WTC11 (cell line): ENCODE measurements at regions not wholly inside any gene's neighbourhood (a gene's known extent, or its start where the extent isn't known, plus 50 kb on each side); places are given as distances from the start of the nearest gene placed in this dataset.

Source experiments
- ATAC-seq: fragments of 200-7000 bp; cut with Tn5 transposase; 2 replicates; pipeline ENCODE4 v1.10.0; 2021; ENCODE audit warnings: mild to moderate bottlenecking, moderate library complexity
- CTCF ChIA-PET: fragments of 300-600 bp; sonication (Branson Sonifier 250); formaldehyde crosslinking; loops from one replicate; lab custom pipeline; 2021; ENCODE audit warnings: antibody characterized with exemption; lab: Charles Lee
- POLR2A ChIA-PET: fragments of 350-600 bp; sonication (Branson Sonifier 250); formaldehyde crosslinking; loops from one replicate; lab custom pipeline; 2021; ENCODE audit warnings: antibody characterized with exemption; lab: Charles Lee
- DNase-seq: peaks from one replicate; pipeline ENCODE4 v3.0.0; 2021; ENCODE audit warnings: low spot score
- H3K27ac Mint-ChIP-seq: 2 replicates; pipeline ENCODE4 v1.8.0; 2021; ENCODE audit warnings: mixed read lengths
- H3K27me3 Mint-ChIP-seq: 2 replicates; pipeline ENCODE4 v1.8.0; 2021; ENCODE audit warnings: low read depth, mild to moderate bottlenecking, moderate library complexity, mixed read lengths
- H3K36me3 Mint-ChIP-seq: 2 replicates; pipeline ENCODE4 v1.8.0; 2021; ENCODE audit warnings: mixed read lengths
- H3K4me1 Mint-ChIP-seq: 2 replicates; pipeline ENCODE4 v1.8.0; 2022; ENCODE audit warnings: mixed read lengths
- H3K4me3 Mint-ChIP-seq: 2 replicates; pipeline ENCODE4 v1.8.0; 2021; ENCODE audit warnings: mild to moderate bottlenecking, moderate library complexity, mixed read lengths
- H3K9me3 Mint-ChIP-seq: 2 replicates; pipeline ENCODE4 v1.8.0; 2021; ENCODE audit warnings: mixed read lengths
- CREM ChIP-seq: sonication (generic); formaldehyde crosslinking; IDR thresholded peaks from 2 replicates; pipeline ENCODE4 v1.8.1; 2022; ENCODE audit warnings: mild to moderate bottlenecking, missing genetic modification reagents, moderate library complexity
- CTCF ChIP-seq: fragments of 200-600 bp; IDR thresholded peaks from 2 replicates; pipeline ENCODE4 v1.8.0; 2022; ENCODE audit warnings: antibody characterized with exemption
- ELF4 ChIP-seq: sonication (generic); formaldehyde crosslinking; IDR thresholded peaks from 2 replicates; pipeline ENCODE4 v1.8.1; 2022; ENCODE audit warnings: low read depth, mild to moderate bottlenecking, moderate library complexity, missing genetic modification reagents
- ETV6 ChIP-seq: sonication (generic); formaldehyde crosslinking; IDR thresholded peaks from 2 replicates; pipeline ENCODE4 v1.8.1; 2022; ENCODE audit warnings: mild to moderate bottlenecking, missing genetic modification reagents
- FOXP1 ChIP-seq: sonication (generic); formaldehyde crosslinking; IDR thresholded peaks from 2 replicates; pipeline ENCODE4 v1.8.0; 2022; ENCODE audit warnings: missing genetic modification reagents, mild to moderate bottlenecking, moderate library complexity, borderline replicate concordance
- HMGA2 ChIP-seq: fragments of 250-450 bp; sonication (Bioruptor Pico); IDR thresholded peaks from 2 replicates; pipeline ENCODE4 v1.4.0; 2021; ENCODE audit warnings: mild to moderate bottlenecking, moderate library complexity
- JAZF1 ChIP-seq: fragments of 250-450 bp; sonication (Bioruptor Pico); IDR thresholded peaks from 2 replicates; pipeline ENCODE4 v1.9.0; 2021; ENCODE audit warnings: moderate library complexity, mild to moderate bottlenecking, inconsistent platforms
- JUN ChIP-seq: sonication (generic); formaldehyde crosslinking; IDR thresholded peaks from 2 replicates; pipeline ENCODE4 v1.8.0; 2023; ENCODE audit warnings: mild to moderate bottlenecking, missing genetic modification reagents
- MYBL2 ChIP-seq: sonication (generic); formaldehyde crosslinking; IDR thresholded peaks from 2 replicates; pipeline ENCODE4 v1.8.1; 2023; ENCODE audit warnings: mild to moderate bottlenecking, moderate library complexity, missing genetic modification reagents
- NFATC4 ChIP-seq: fragments of 250-450 bp; sonication (Bioruptor Pico); IDR thresholded peaks from 2 replicates; pipeline ENCODE4 v1.9.0; 2021; ENCODE audit warnings: mild to moderate bottlenecking
- ZMAT4 ChIP-seq: fragments of 250-450 bp; sonication (Bioruptor Pico); IDR thresholded peaks from 2 replicates; pipeline ENCODE4 v1.9.0; 2021; ENCODE audit warnings: mild to moderate bottlenecking
- ZNF671 ChIP-seq: fragments of 250-450 bp; sonication (Bioruptor Pico); IDR thresholded peaks from 2 replicates; pipeline ENCODE4 v1.8.0; 2021; ENCODE audit warnings: mild to moderate bottlenecking
- TF ChIP-seq, protein P1 (sequence below): fragments of 250-450 bp; sonication (Bioruptor Pico); IDR thresholded peaks from 2 replicates; pipeline ENCODE4 v1.9.0; 2021; ENCODE audit warnings: moderate library complexity, mild to moderate bottlenecking, inconsistent platforms, borderline replicate concordance
- TF ChIP-seq, protein P2 (sequence below): sonication (generic); formaldehyde crosslinking; IDR thresholded peaks from 2 replicates; pipeline ENCODE4 v1.8.1; 2023; ENCODE audit warnings: mild to moderate bottlenecking, missing genetic modification reagents
- TF ChIP-seq, protein P3 (sequence below): fragments of 250-450 bp; sonication (Bioruptor Pico); IDR thresholded peaks from 2 replicates; pipeline ENCODE4 v2.1.2; 2022; ENCODE audit warnings: mild to moderate bottlenecking, moderate library complexity
- TF ChIP-seq, protein P4 (sequence below): fragments of 250-450 bp; sonication (Bioruptor Pico); conservative IDR thresholded peaks from 2 replicates; pipeline ENCODE4 v1.9.0; 2021; ENCODE audit warnings: mild to moderate bottlenecking
- TF ChIP-seq, protein P5 (sequence below): sonication (generic); formaldehyde crosslinking; IDR thresholded peaks from 2 replicates; pipeline ENCODE4 v1.8.1; 2023; ENCODE audit warnings: mild to moderate bottlenecking, missing genetic modification reagents

- TF ChIP-seq, protein P1, sequence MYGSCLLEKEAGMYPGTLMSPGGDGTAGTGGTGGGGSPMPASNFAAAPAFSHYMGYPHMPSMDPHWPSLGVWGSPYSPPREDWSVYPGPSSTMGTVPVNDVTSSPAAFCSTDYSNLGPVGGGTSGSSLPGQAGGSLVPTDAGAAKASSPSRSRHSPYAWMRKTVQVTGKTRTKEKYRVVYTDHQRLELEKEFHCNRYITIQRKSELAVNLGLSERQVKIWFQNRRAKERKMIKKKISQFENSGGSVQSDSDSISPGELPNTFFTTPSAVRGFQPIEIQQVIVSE (CRISPR knock-in tag): no peak
- TF ChIP-seq JAZF1 (CRISPR knock-in tag): no peak
- no peak for TF ChIP-seq MYBL2
Measured at GRCh38 chr9:108310202-108310601, 545.6 kb downstream of the ACTL7B start (continued).

GRCh38 chr9:108300306-108301287, 555.2 kb downstream of the ACTL7B start:
- 0 out of 2 replicates have a peak, but pooled peaks cover 3% of the 10 kb centered on the region for H3K27me3 Mint-ChIP-seq
- no peak overlapping the region for H3K4me3 Mint-ChIP-seq
- TF ChIP-seq ZNF671 (CRISPR knock-in tag): no peak
- no peak for TF ChIP-seq CTCF
- no peak for TF ChIP-seq ETV6 (CRISPR knock-in tag)
- no peak for TF ChIP-seq ZMAT4
- H3K36me3 Mint-ChIP-seq: peaks cover 3% of the 10 kb centered on the region; the same call in 1 of the 2 replicates
- DNase-seq (no peak), ATAC-seq (no peak)
- no peak overlapping the region for H3K27ac Mint-ChIP-seq
- peaks cover 8% of the 10 kb centered on the region for H3K4me1 Mint-ChIP-seq
- POLR2A ChIA-PET: interaction anchor here (0.5 kb wide), 1 partner anchor 894 kb away, joined by 4 read pairs; no protein-coding TSS in a partner anchor
- CTCF ChIA-PET: no interaction called here
- peaks cover 20% of the 10 kb centered on the region for H3K9me3 Mint-ChIP-seq

GRCh38 chr9:108297073-108297472, 558.7 kb downstream of the ACTL7B start:
- ATAC-seq (no peak), DNase-seq (no peak)
- 0 out of 2 replicates have a peak, but pooled peaks cover 3% of the 10 kb centered on the region for H3K27me3 Mint-ChIP-seq
- POLR2A ChIA-PET: no interaction called here
- H3K4me1 Mint-ChIP-seq: peaks cover 8% of the 10 kb centered on the region
- CTCF ChIA-PET: no interaction called here
- peaks cover 15% of the 10 kb centered on the region for H3K9me3 Mint-ChIP-seq
- peaks cover 3% of the 10 kb centered on the region; the same call in 1 of the 2 replicates for H3K36me3 Mint-ChIP-seq
- H3K27ac Mint-ChIP-seq: no peak overlapping the region
- TF ChIP-seq, protein P2, sequence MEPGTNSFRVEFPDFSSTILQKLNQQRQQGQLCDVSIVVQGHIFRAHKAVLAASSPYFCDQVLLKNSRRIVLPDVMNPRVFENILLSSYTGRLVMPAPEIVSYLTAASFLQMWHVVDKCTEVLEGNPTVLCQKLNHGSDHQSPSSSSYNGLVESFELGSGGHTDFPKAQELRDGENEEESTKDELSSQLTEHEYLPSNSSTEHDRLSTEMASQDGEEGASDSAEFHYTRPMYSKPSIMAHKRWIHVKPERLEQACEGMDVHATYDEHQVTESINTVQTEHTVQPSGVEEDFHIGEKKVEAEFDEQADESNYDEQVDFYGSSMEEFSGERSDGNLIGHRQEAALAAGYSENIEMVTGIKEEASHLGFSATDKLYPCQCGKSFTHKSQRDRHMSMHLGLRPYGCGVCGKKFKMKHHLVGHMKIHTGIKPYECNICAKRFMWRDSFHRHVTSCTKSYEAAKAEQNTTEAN: no peak
- TF ChIP-seq NFATC4 (CRISPR knock-in tag): no peak
- TF ChIP-seq CREM (CRISPR knock-in tag): no peak
- no peak for TF ChIP-seq HMGA2 (CRISPR knock-in tag)
- no peak overlapping the region for H3K4me3 Mint-ChIP-seq

DNA sequence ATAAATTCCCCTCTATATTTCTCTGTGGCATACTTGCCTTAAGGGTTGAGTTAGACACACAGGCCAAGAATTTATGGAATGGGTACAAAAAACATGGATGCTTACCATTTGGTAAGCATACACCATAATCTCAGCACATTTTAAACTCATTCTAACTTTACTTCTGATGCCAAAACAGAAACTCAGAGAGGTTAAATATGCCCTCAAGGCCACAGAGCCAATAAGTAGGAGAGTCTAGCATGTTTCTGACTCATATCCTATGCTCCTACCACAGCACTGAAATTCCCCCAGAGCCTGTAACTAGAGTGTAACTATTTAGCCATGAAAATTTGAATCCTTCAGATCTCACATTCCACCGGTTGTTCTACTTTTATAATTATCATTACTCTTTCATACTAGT, 559.7 kb downstream of the ACTL7B start:
- 0 out of 2 replicates have a peak, but pooled peaks cover 3% of the 10 kb centered on the region for H3K27me3 Mint-ChIP-seq
- DNase-seq (no peak), ATAC-seq (no peak)
- no peak overlapping the region for H3K4me3 Mint-ChIP-seq
- H3K27ac Mint-ChIP-seq: no peak overlapping the region
- peaks cover 3% of the 10 kb centered on the region; the same call in 1 of the 2 replicates for H3K36me3 Mint-ChIP-seq
- ChIA-PET CTCF (no interaction called here), POLR2A (no interaction called here)
- H3K4me1 Mint-ChIP-seq: peaks cover 7% of the 10 kb centered on the region
- peaks cover 15% of the 10 kb centered on the region for H3K9me3 Mint-ChIP-seq
- TF ChIP-seq, protein P3, sequence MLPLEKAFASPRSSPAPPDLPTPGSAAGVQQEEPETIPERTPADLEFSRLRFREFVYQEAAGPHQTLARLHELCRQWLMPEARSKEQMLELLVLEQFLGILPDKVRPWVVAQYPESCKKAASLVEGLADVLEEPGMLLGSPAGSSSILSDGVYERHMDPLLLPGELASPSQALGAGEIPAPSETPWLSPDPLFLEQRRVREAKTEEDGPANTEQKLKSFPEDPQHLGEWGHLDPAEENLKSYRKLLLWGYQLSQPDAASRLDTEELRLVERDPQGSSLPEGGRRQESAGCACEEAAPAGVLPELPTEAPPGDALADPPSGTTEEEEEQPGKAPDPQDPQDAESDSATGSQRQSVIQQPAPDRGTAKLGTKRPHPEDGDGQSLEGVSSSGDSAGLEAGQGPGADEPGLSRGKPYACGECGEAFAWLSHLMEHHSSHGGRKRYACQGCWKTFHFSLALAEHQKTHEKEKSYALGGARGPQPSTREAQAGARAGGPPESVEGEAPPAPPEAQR (CRISPR knock-in tag): no peak
- TF ChIP-seq, protein P4, sequence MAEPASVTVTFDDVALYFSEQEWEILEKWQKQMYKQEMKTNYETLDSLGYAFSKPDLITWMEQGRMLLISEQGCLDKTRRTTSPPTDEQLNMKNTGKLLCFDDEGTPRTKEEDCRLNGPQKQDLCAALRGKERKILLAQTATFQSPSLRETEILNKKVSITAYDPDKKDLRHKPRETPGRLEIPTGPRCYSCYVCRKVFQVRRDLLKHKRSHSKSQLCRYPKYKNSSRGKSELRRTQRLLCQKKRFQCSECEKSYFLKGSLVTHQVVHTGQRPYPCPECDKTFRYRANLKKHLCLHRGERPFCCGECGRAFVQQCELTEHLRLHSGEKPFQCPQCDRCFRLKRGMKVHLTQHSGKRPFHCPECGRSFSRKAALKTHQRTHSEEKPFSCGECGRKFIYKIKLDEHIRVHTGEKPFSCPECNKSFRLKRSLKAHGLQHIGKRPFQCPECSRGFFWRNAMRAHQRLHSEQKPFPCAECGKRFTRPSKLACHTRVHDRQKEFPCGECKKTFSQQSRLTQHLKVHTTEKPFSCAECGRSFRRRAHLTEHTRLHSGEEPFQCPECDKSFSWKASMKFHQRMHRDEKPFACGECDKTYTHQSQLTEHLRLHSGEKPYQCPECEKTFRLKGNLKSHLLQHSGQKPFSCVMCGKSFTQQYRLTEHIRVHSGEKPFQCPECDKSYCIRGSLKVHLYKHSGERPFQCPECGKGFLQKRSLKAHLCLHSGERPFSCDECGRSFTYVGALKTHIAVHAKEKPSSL: no peak
- TF ChIP-seq JUN (CRISPR knock-in tag): no peak
- TF ChIP-seq, protein P5, sequence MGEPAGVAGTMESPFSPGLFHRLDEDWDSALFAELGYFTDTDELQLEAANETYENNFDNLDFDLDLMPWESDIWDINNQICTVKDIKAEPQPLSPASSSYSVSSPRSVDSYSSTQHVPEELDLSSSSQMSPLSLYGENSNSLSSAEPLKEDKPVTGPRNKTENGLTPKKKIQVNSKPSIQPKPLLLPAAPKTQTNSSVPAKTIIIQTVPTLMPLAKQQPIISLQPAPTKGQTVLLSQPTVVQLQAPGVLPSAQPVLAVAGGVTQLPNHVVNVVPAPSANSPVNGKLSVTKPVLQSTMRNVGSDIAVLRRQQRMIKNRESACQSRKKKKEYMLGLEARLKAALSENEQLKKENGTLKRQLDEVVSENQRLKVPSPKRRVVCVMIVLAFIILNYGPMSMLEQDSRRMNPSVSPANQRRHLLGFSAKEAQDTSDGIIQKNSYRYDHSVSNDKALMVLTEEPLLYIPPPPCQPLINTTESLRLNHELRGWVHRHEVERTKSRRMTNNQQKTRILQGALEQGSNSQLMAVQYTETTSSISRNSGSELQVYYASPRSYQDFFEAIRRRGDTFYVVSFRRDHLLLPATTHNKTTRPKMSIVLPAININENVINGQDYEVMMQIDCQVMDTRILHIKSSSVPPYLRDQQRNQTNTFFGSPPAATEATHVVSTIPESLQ (CRISPR knock-in tag): no peak
- TF ChIP-seq FOXP1: no peak
- no peak for TF ChIP-seq ELF4
